Astrocyte (in vitro differentiated cells and primary cell): ENCODE measurements at regions not wholly inside any gene's neighbourhood (a gene's known extent, or its start where the extent isn't known, plus 50 kb on each side); places are given as distances from the start of the nearest gene placed in this dataset.

ENCODE experiments used
- CTCF ChIP-seq: IDR thresholded peaks from 2 replicates; pipeline ENCODE4 v1.5.1; 2011; ENCODE audit warnings: low read depth, mild to moderate bottlenecking, inconsistent platforms, low read length, moderate library complexity; ENCODE audit not compliant: insufficient read depth
- EZH2 ChIP-seq: IDR thresholded peaks from 2 replicates; pipeline ENCODE4 v1.6.1; 2012; ENCODE audit warnings: mild to moderate bottlenecking, low read length, inconsistent platforms; ENCODE audit not compliant: insufficient read depth

GRCh38 chr3:159741281-159741680, 247.4 kb upstream of the IL12A start:
- no peak for TF ChIP-seq CTCF
- TF ChIP-seq EZH2: no peak
